Upper lobe of left lung (tissue), 6 donors: ENCODE measurements at regions not wholly inside any gene's neighbourhood (a gene's known extent, or its start where the extent isn't known, plus 50 kb on each side); places are given as distances from the start of the nearest gene placed in this dataset.
"Not testable (repeated sequence)": the region's sequence is repeated elsewhere in the genome, so short reads cannot be mapped to it uniquely, and the experiment has no call there.

Source experiments
- ATAC-seq, 2 donors: fragments of 200-7000 bp; cut with Tn5 transposase; one replicate each; pipeline ENCODE4 v1.9.1; 2022; ENCODE audit warnings: mild to moderate bottlenecking in 2 of 2, moderate library complexity in 2 of 2; ENCODE audit not compliant: low FRiP score in 2 of 2
- DNase-seq, 2 donors: peaks; one replicate each; pipeline ENCODE4 v3.0.0-alpha.2; 2019 to 2020
- H3K27ac ChIP-seq, 4 donors: fragments of 200-600 bp; sonication (generic); one replicate each; pipeline ENCODE4 v1.5.1; 2016 to 2019
- H3K27me3 ChIP-seq, 4 donors: fragments of 200-600 bp; sonication (generic); one replicate each; pipeline ENCODE4 v1.5.1; 2017 to 2019
- H3K36me3 ChIP-seq, 4 donors: fragments of 200-600 bp; sonication (generic); one replicate each; pipeline ENCODE4 v1.5.1; 2016 to 2019
- H3K4me1 ChIP-seq, 4 donors: fragments of 200-600 bp; sonication (generic); one replicate each; pipeline ENCODE4 v1.5.1; 2018 to 2019
- H3K4me3 ChIP-seq, 4 donors: fragments of 200-600 bp; sonication (generic); one replicate each; pipeline ENCODE4 v1.5.1; 2017 to 2019; ENCODE audit warnings: mild to moderate bottlenecking in 2 of 4, moderate library complexity in 1 of 4
- H3K9me3 ChIP-seq, 4 donors: fragments of 200-600 bp; sonication (generic); one replicate each; pipeline ENCODE4 v1.5.1; 2018 to 2019
- EP300 ChIP-seq, 4 donors: sonication (generic); formaldehyde crosslinking; IDR thresholded peaks; one replicate each; pipeline ENCODE4 v1.5.1; 2017; ENCODE audit warnings: antibody characterized with exemption in 4 of 4, control low read depth in 2 of 4
- POLR2A ChIP-seq, 4 donors: fragments of 450-650 bp; IDR thresholded peaks; one replicate each; pipeline ENCODE4 v1.5.1; 2016 to 2017; ENCODE audit warnings: antibody characterized with exemption in 4 of 4, mild to moderate bottlenecking in 2 of 4
- POLR2AphosphoS5 ChIP-seq, 2 donors: sonication (generic); formaldehyde crosslinking; IDR thresholded peaks; one replicate each; pipeline ENCODE4 v1.5.1; 2017; ENCODE audit warnings: antibody characterized with exemption in 2 of 2
- WGBS, 2 donors: methylation state at CpG; one replicate each; pipeline ENCODE4 v1.1.5; 2017 to 2018; 5-methylcytosine and 5-hydroxymethylcytosine counted together
- TF ChIP-seq, protein P1 (sequence below), 6 experiments: fragments of 450-650 bp in 4 of 6; fragments of 200-600 bp in 2 of 6; sonication (generic) in 2 of 6; IDR thresholded peaks; one replicate each; pipeline ENCODE4 v1.5.1; 2016 to 2019; ENCODE audit warnings: antibody characterized with exemption in 6 of 6
- donor health status: DM: no; HTN: no; CAD: no; lungs with moderate emphysema.
- donor health status: DM: no; HTN: yes; CAD: no; lungs with severe emphysema.

DNA sequence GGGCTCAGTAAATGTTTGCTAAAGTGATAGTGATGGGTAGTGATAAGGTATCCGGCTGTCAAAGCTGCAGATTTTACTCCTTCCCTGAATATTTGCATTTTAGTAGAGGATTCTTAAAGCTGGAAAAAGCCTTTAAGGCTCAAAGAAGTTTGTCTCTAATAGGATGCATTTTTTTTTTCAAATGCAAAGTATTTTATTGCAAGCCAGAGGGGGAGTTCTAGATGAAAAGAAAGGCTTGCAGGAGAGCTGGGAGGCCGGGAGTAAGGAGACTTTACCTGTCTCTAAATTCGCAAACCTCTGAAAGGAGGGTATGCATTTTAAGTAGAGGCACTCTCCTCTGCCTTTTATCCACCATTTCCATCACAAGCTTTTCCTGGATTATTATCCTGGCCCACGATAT, 100.7 kb upstream of the FNDC3A start:
- no peaks in the 10 kb centered on the region for H3K9me3 ChIP-seq
- no peak overlapping the region for H3K4me3 ChIP-seq
- TF ChIP-seq EP300 (IDR thresholded peaks at IDR 0.05) (no peak), POLR2A (IDR thresholded peaks at IDR 0.05) (no peak), POLR2AphosphoS5 (IDR thresholded peaks at IDR 0.05) (no peak)
- TF ChIP-seq, protein P1, sequence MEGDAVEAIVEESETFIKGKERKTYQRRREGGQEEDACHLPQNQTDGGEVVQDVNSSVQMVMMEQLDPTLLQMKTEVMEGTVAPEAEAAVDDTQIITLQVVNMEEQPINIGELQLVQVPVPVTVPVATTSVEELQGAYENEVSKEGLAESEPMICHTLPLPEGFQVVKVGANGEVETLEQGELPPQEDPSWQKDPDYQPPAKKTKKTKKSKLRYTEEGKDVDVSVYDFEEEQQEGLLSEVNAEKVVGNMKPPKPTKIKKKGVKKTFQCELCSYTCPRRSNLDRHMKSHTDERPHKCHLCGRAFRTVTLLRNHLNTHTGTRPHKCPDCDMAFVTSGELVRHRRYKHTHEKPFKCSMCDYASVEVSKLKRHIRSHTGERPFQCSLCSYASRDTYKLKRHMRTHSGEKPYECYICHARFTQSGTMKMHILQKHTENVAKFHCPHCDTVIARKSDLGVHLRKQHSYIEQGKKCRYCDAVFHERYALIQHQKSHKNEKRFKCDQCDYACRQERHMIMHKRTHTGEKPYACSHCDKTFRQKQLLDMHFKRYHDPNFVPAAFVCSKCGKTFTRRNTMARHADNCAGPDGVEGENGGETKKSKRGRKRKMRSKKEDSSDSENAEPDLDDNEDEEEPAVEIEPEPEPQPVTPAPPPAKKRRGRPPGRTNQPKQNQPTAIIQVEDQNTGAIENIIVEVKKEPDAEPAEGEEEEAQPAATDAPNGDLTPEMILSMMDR (IDR thresholded peaks at IDR 0.05): no peak
- H3K27me3 ChIP-seq: no peaks in the 10 kb centered on the region
- H3K36me3 ChIP-seq: no peaks in the 10 kb centered on the region
- H3K4me1 ChIP-seq: no peaks in the 10 kb centered on the region
- no peak overlapping the region for H3K27ac ChIP-seq
- ATAC-seq (no peak), DNase-seq (no peak)
- 64 to 68% methylated on average over 4 of the region's 4 CpGs for WGBS, 2 donors

DNA sequence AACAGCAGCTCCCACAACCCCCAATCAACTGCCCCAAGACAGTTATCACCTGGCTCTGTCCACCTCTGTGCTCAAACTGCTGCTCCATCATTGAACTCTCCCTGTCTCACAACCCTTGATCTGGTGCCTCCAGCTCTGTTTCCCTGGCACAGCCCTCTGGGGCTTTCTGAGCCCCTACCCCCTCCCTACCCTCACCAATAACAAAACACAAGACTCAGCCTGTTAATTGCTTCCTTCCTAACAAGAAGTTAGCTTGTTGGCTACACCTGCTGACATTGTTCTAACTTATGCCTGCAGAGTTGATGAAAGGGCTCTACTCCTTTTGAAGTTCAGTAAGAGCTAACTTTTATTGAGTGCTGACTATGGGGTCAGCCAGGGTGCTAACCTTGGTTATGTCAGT, 99.4 kb upstream of the FNDC3A start:
- Histone ChIP-seq H3K4me1 (no peaks in the 10 kb centered on the region), H3K4me3 (no peak overlapping the region), H3K36me3 (no peaks in the 10 kb centered on the region), H3K27me3 (no peaks in the 10 kb centered on the region), H3K9me3 (no peaks in the 10 kb centered on the region), H3K27ac (no peak overlapping the region)
- no peak for ATAC-seq
- no peak for DNase-seq
- TF ChIP-seq EP300 (IDR thresholded peaks at IDR 0.05) (no peak), POLR2AphosphoS5 (IDR thresholded peaks at IDR 0.05) (no peak), POLR2A (IDR thresholded peaks at IDR 0.05) (no peak)
- TF ChIP-seq, protein P1 (IDR thresholded peaks at IDR 0.05): no peak

DNA sequence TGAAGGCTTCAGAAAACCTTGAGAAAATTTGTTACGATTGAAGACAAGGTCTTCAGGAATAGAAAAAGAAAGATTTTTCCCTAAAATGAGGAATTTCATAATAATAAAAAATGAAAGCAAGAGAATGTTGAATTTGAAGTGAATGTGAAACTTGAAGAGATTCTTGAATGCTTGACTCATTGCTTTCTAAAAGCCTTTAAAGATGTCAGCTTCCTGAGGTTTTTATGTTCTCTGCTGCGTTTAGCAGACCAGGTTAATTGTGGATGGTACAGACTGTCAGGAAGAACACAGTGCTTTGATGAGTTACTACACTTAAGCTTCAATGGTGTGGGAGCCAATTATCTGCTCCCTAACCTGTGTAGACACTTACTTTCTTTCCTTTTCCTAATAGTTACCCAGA, 96.3 kb upstream of the FNDC3A start:
- TF ChIP-seq POLR2AphosphoS5 (IDR thresholded peaks at IDR 0.05): no peak
- TF ChIP-seq, protein P1 (IDR thresholded peaks at IDR 0.05): no peak
- no peak for TF ChIP-seq EP300 (IDR thresholded peaks at IDR 0.05)
- TF ChIP-seq POLR2A (IDR thresholded peaks at IDR 0.05): no peak
- no peak overlapping the region for H3K4me3 ChIP-seq
- no peaks in the 10 kb centered on the region for H3K4me1 ChIP-seq
- DNase-seq: no peak
- H3K27ac ChIP-seq: no peak overlapping the region
- H3K9me3 ChIP-seq: no peaks in the 10 kb centered on the region
- no peaks in the 10 kb centered on the region for H3K27me3 ChIP-seq
- no peak for ATAC-seq
- H3K36me3 ChIP-seq: no peaks in the 10 kb centered on the region
- 69 to 71% methylated on average over 2 of the region's 2 CpGs for WGBS, 2 donors

DNA sequence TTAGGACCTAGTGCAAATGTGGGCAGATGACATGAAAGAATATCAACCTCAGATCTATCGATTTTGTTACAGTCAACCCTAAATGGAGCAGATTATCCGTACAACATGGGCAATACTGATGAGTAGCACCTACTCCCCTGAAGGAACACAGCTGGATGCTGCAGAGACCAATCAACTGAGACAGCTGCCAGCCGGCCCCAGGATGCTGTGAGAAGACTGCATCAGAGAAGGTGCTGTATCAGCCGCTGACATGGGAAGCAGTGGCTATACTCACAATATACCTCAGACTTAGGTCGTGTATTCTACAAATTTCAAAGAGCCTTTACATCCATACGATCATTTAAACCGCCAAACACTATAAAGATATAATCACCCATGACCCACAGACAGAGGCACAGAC, 95.9 kb upstream of the FNDC3A start:
- TF ChIP-seq POLR2A (IDR thresholded peaks at IDR 0.05) (no peak), POLR2AphosphoS5 (IDR thresholded peaks at IDR 0.05) (no peak), EP300 (IDR thresholded peaks at IDR 0.05) (no peak)
- WGBS, 2 donors: 84 to 91% methylated on average over 6 to 7 of the region's 7 CpGs
- Histone ChIP-seq H3K27me3 (no peaks in the 10 kb centered on the region), H3K27ac (no peak overlapping the region), H3K4me3 (no peak overlapping the region), H3K36me3 (no peaks in the 10 kb centered on the region), H3K4me1 (no peaks in the 10 kb centered on the region), H3K9me3 (no peaks in the 10 kb centered on the region)
- DNase-seq (no peak), ATAC-seq (no peak)

DNA sequence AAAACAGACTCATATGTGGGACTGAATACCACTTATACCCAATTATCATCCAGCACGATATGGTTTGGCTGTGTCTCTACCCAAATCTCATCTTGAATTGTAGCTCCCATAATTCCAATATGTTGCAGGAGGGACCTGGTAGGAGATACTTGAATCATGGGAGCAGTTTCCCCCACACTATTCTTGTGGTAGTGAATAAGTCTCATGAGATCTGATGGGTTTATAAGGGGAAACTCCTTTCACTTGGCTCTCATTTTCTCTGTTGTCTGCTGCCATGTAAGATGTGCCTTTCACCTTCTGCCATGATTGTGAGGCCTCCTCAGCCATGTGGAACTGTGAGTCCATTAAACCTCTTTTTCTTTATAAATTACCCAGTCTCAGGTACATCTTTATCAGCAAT, 91.9 kb upstream of the FNDC3A start:
- not testable (repeated sequence) for H3K27me3 ChIP-seq, DNase-seq, H3K27ac ChIP-seq, H3K4me3 ChIP-seq, H3K9me3 ChIP-seq, ATAC-seq, H3K36me3 ChIP-seq, H3K4me1 ChIP-seq
- WGBS, 2 donors: 83 to 93% methylated on average over 1 of the region's 1 CpG

DNA sequence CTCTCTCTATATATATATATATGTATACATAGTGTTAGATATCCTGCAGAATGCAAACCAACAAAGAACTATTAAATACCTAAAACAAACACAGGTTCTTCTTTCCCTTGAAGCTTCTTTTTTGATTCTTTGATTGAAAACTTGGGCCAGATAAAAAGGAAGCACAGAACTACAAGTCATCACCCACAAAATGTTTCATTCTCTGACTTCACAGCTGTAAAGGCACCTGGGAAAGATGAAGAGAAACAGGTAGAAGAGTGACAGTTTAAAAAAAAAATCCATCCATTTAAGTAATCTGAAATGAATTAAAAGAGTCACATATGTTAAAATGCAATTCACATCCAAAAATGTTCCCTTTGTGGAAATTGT, 90.7 kb upstream of the FNDC3A start:
- Histone ChIP-seq H3K27me3 (no peaks in the 10 kb centered on the region), H3K4me3 (no peak overlapping the region), H3K27ac (no peak overlapping the region), H3K9me3 (no peaks in the 10 kb centered on the region), H3K4me1 (no peaks in the 10 kb centered on the region), H3K36me3 (no peaks in the 10 kb centered on the region)
- TF ChIP-seq EP300 (IDR thresholded peaks at IDR 0.05): no peak
- TF ChIP-seq POLR2A (IDR thresholded peaks at IDR 0.05): no peak
- TF ChIP-seq, protein P1 (IDR thresholded peaks at IDR 0.05): no peak
- TF ChIP-seq POLR2AphosphoS5 (IDR thresholded peaks at IDR 0.05): no peak
- ATAC-seq (no peak), DNase-seq (no peak)
